Transverse colon (tissue), 4 donors: ENCODE measurements at regions not wholly inside any gene's neighbourhood (a gene's known extent, or its start where the extent isn't known, plus 50 kb on each side); places are given as distances from the start of the nearest gene placed in this dataset.

Source experiments
- CTCF ChIP-seq, 5 experiments: fragments of 200-600 bp in 3 of 5; fragments of 450-650 bp in 2 of 5; sonication (generic) in 3 of 5; IDR thresholded peaks; 1 replicate in 2 of 5; 2 replicates in 3 of 5; pipeline ENCODE4 v1.5.1; 2016 to 2017; ENCODE audit warnings: antibody characterized with exemption in 5 of 5, inconsistent platforms in 3 of 5, mild to moderate bottlenecking in 2 of 5, moderate library complexity in 1 of 5
- POLR2A ChIP-seq: fragments of 450-650 bp; IDR thresholded peaks from one replicate; pipeline ENCODE4 v1.6.1; 2016; ENCODE audit warnings: antibody characterized with exemption, mild to moderate bottlenecking, moderate library complexity
- POLR2AphosphoS5 ChIP-seq, 3 donors: sonication (generic); formaldehyde crosslinking; IDR thresholded peaks; one replicate each; pipeline ENCODE4 v1.6.1; 2016; ENCODE audit warnings: antibody characterized with exemption in 3 of 3

- no peak for TF ChIP-seq CTCF (IDR thresholded peaks at IDR 0.05)
- TF ChIP-seq POLR2A: no peak
- no peak for TF ChIP-seq POLR2AphosphoS5 (IDR thresholded peaks at IDR 0.05)
These were observed 445.4 kb downstream of the NBAS start for GRCh38 chr2:15115776-15116175.
